Hippocampal formation (tissue), 2 donors: ENCODE measurements at regions not wholly inside any gene's neighbourhood (a gene's known extent, or its start where the extent isn't known, plus 50 kb on each side); places are given as distances from the start of the nearest gene placed in this dataset.
"Not testable (repeated sequence)": the region's sequence is repeated elsewhere in the genome, so short reads cannot be mapped to it uniquely, and the experiment has no call there.

Experiments used
- DNase-seq, 2 donors: peaks; one replicate each; lab custom pipeline; 2025; lab: John Stamatoyannopoulos, UW

GRCh38 chr14:103231376-103232019 is 102.5 kb upstream of the EIF5 start:
- no peak for DNase-seq

- no peak for DNase-seq
These were observed 101.8 kb upstream of the EIF5 start for GRCh38 chr14:103232031-103232808.

GRCh38 chr14:103232831-103233319 is 101.2 kb upstream of the EIF5 start:
- no peak for DNase-seq

GRCh38 chr14:103233328-103233727 is 100.7 kb upstream of the EIF5 start:
- DNase-seq: no peak

- DNase-seq: not testable (repeated sequence)
These were observed 99.2 kb upstream of the EIF5 start for GRCh38 chr14:103234826-103235225.

GRCh38 chr14:103235506-103235905 is 98.5 kb upstream of the EIF5 start:
- DNase-seq: not testable (repeated sequence)

GRCh38 chr14:103239751-103240150 is 94.3 kb upstream of the EIF5 start:
- no peak for DNase-seq

- DNase-seq: peak in 1 of 2 donors; percentile 0
These were observed 92.5 kb upstream of the EIF5 start for GRCh38 chr14:103241531-103241930.

GRCh38 chr14:103243764-103244737 is 90.0 kb upstream of the EIF5 start:
- DNase-seq: no peak

- DNase-seq: not testable (repeated sequence)
These were observed 88.4 kb upstream of the EIF5 start for GRCh38 chr14:103245624-103246031.

GRCh38 chr14:103246070-103246469 is 88.0 kb upstream of the EIF5 start:
- no peak for DNase-seq

GRCh38 chr14:103247169-103247606 is 86.8 kb upstream of the EIF5 start:
- no peak for DNase-seq

GRCh38 chr14:103250181-103250580 is 83.9 kb upstream of the EIF5 start:
- DNase-seq: no peak

GRCh38 chr14:103250874-103251273 is 83.2 kb upstream of the EIF5 start:
- no peak for DNase-seq

GRCh38 chr14:103255555-103255954 is 78.5 kb upstream of the EIF5 start:
- no peak for DNase-seq

- no peak for DNase-seq
These were observed 77.6 kb upstream of the EIF5 start for GRCh38 chr14:103256406-103256805.

- no peak for DNase-seq
These were observed 76.7 kb upstream of the EIF5 start for GRCh38 chr14:103257211-103257962.

- no peak for DNase-seq
These were observed 75.8 kb upstream of the EIF5 start for GRCh38 chr14:103258211-103258610.

- no peak for DNase-seq
These were observed 74.9 kb upstream of the EIF5 start for GRCh38 chr14:103259184-103259583.

- peak in 1 of 2 donors; percentile 11 for DNase-seq
These were observed 74.0 kb upstream of the EIF5 start for GRCh38 chr14:103259801-103260628.
